ENCODE measurements at regions not wholly inside any gene's neighbourhood (a gene's known extent, or its start where the extent isn't known, plus 50 kb on each side); places are given as distances from the start of the nearest gene placed in this dataset.

DNA sequence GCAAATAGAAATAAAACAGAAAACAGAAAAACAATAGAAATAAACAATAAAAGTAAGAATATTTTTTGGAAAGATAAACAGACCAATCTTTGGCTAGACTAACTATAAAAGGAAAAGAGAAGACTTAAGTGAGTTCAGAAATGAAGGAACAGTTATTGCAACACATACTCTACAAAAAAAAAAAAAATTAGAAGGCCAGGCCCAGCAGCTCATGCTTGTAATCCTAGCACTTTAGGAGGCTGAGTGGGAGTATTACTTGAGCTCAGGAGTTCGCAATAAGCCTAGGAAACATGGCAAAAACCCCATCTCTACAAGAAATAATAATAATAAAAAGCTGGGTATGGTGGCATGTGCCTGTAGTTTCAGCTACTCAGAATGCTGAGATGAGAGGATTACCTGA, 336.7 kb downstream of the DTHD1 start:
- CTCF ChIA-PET = interaction anchor here (0.6 kb wide), 1 partner anchor 15 kb away, joined by 4 read pairs; no protein-coding TSS in a partner anchor
- no peak overlapping the region for H3K27ac ChIP-seq
- TF ChIP-seq, protein P1, sequence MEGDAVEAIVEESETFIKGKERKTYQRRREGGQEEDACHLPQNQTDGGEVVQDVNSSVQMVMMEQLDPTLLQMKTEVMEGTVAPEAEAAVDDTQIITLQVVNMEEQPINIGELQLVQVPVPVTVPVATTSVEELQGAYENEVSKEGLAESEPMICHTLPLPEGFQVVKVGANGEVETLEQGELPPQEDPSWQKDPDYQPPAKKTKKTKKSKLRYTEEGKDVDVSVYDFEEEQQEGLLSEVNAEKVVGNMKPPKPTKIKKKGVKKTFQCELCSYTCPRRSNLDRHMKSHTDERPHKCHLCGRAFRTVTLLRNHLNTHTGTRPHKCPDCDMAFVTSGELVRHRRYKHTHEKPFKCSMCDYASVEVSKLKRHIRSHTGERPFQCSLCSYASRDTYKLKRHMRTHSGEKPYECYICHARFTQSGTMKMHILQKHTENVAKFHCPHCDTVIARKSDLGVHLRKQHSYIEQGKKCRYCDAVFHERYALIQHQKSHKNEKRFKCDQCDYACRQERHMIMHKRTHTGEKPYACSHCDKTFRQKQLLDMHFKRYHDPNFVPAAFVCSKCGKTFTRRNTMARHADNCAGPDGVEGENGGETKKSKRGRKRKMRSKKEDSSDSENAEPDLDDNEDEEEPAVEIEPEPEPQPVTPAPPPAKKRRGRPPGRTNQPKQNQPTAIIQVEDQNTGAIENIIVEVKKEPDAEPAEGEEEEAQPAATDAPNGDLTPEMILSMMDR (conservative IDR thresholded peaks at IDR 0.05; ENCODE audit: low read depth) = no peak
- DNase-seq (ENCODE audit: low spot score) = no peak
- POLR2A ChIA-PET (ENCODE audit: low non-redundant PET) = no interaction called here

DNA sequence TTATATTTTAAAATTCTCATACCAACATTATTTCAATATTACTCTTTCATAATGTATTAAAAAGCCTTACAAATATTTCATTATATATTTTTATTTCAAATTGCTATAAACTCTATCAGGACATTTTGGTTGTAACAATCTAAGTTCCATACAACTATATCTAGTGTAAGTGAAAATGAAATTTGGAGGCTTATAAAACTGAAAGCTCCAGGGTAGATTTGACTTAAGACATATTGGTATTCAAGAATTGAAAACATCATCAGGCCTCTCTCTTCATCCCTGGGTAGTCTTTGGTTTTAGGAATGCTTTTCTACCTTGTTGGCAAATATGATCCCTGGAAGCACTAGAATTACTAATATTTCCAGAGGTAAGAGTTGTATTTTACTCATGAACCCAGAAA, 342.6 kb downstream of the DTHD1 start:
- ChIA-PET POLR2A (ENCODE audit: low non-redundant PET) (no interaction called here), CTCF (no interaction called here)
- TF ChIP-seq, protein P1 (conservative IDR thresholded peaks at IDR 0.05; ENCODE audit: low read depth) = no peak
- no peak for DNase-seq (ENCODE audit: low spot score)
- no peak overlapping the region for H3K27ac ChIP-seq

DNA sequence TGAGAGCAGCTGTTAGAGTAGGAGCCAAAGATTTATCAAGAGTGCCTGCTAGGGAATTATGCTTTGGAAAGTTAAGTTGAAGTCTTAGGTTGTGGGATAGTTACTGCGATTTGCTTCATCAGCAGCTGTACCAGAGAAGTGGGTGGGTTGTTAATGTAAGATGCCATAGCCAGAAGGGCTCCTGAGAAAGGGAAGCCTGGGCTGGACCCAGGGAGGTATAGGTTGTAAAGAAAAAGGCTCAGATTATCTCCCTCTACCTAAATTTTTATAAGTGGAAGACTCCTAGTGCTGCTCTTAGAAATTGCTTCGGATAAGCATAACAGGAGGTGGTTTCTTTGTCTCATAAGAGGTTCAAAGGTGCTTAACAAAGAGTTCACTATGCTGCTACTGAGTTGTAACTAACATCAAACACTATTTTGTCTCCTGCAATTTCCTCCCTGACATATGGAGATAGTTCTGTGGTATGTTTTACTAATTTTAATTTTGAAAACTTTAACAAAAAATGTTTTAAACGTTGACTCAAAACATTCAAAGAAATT, 356.9 kb downstream of the DTHD1 start:
- no peak for DNase-seq (ENCODE audit: low spot score)
- TF ChIP-seq, protein P1 (conservative IDR thresholded peaks at IDR 0.05; ENCODE audit: low read depth) = no peak
- no peak overlapping the region for H3K27ac ChIP-seq
- ChIA-PET POLR2A (ENCODE audit: low non-redundant PET) (no interaction called here), CTCF (no interaction called here)

DNA sequence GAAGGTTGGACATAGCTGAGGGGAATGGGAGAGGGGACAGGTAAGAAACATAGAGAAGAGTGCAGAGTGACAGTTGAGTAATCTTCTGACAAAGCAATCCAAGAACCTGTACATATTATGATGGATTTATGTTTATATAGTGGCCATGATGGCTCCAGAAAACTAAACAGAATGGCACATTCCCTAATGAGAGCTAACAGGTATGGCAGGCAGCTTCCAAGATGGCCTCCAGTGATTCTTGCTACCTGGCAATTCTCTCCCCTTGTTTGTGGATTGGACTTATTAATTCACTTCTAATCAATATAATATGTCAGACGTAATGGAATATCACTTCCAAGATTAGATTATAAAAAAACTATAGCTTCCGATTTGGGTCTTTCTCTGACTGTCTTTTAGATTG, 359.5 kb downstream of the DTHD1 start:
- DNase-seq (ENCODE audit: low spot score) = no peak
- POLR2A ChIA-PET (ENCODE audit: low non-redundant PET) = no interaction called here
- CTCF ChIA-PET = no interaction called here
- H3K27ac ChIP-seq = no peak overlapping the region
- TF ChIP-seq, protein P1 (conservative IDR thresholded peaks at IDR 0.05; ENCODE audit: low read depth) = no peak

DNA sequence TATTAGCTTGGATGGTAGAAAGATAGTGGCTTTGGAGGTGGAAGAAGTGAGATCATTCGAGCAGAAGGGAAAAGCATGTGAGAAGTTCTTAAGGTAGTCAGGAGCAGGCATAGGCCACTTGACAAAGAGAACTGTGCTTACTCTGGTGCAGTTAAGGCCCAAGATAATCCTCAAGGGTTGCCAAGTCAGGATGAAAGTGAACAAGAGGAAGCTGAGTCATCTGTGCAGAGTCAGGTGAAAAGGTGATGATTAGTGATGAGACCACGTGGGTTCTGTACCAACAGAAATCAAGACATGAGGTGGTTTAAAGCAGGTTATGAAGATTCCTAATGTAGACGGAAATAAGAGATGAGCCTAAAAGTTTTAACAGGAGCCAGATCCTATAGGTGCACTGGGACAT, 369.8 kb downstream of the DTHD1 start:
- DNase-seq (ENCODE audit: low spot score) = peak; percentile 42
- H3K27ac ChIP-seq = no peak overlapping the region
- TF ChIP-seq, protein P1 (conservative IDR thresholded peaks at IDR 0.05; ENCODE audit: low read depth) = no peak
- ChIA-PET CTCF (interaction anchor here (0.6 kb wide), 1 partner anchor 512 kb away, joined by 3 read pairs; no protein-coding TSS in a partner anchor), POLR2A (ENCODE audit: low non-redundant PET) (no interaction called here)

DNA sequence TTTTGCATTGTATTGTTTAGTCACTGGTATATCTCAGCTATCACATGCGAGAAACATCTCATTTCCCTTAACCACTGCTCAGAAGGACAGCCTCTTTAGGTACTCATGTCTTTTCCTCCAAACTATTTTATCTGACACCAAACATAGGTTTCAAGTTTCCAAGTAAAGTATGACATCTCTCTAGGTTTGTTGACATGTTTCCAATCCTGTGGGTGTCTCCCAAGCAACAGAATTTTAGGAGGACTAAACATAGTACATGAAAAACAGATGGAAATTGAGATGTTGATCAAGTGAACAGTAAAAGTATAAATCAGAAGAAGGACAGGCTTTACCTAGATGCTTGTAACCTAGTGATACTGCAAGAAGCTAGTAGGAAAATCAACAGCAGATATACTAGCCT, 371.4 kb downstream of the DTHD1 start:
- TF ChIP-seq, protein P1 (conservative IDR thresholded peaks at IDR 0.05; ENCODE audit: low read depth) = no peak
- POLR2A ChIA-PET (ENCODE audit: low non-redundant PET) = no interaction called here
- no peak overlapping the region for H3K27ac ChIP-seq
- DNase-seq (ENCODE audit: low spot score) = no peak
- CTCF ChIA-PET = no interaction called here
